ENCODE measurements at regions not wholly inside any gene's neighbourhood (a gene's known extent, or its start where the extent isn't known, plus 50 kb on each side); places are given as distances from the start of the nearest gene placed in this dataset.

DNA sequence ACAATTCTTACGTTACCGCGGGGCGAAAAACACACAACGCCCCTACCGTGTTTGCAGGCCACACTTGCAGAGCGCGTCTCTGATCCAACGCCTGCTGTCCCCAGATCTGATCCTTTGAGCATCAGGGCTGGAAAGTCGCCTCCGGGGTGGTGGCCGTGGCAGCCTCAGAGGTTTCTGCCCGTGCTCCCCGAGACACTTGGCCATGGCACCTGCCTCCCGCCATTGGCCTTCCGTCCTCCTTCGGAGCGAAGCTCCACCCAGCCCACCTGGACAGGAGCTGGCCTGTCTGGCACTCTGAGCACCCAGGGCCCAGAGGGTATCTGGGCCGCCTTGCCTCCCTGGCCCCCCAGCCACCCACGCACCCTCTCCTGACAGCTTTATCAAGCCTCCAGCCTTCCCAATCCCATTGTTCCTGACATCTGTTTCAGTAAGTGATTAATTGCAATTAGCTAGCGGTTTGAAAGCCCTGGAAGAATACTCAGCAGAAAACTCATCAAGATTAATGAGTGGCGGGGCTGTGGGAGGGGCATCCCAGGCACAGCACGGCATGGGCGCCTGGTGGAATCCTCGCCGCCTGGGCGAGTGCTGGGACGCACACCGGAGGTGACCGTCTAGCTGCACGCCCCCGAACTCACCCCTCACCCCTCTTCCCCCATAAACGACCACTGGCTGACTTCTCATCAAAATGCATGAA, 181.5 kb upstream of the GSE1 start:
- intact Hi-C loops (cut with DNase I), result loop anchor here in 1 of 3 donors (10.0 kb wide), 1 partner anchor 173 kb away; no protein-coding TSS in a partner anchor
- TF ChIP-seq, protein P1, sequence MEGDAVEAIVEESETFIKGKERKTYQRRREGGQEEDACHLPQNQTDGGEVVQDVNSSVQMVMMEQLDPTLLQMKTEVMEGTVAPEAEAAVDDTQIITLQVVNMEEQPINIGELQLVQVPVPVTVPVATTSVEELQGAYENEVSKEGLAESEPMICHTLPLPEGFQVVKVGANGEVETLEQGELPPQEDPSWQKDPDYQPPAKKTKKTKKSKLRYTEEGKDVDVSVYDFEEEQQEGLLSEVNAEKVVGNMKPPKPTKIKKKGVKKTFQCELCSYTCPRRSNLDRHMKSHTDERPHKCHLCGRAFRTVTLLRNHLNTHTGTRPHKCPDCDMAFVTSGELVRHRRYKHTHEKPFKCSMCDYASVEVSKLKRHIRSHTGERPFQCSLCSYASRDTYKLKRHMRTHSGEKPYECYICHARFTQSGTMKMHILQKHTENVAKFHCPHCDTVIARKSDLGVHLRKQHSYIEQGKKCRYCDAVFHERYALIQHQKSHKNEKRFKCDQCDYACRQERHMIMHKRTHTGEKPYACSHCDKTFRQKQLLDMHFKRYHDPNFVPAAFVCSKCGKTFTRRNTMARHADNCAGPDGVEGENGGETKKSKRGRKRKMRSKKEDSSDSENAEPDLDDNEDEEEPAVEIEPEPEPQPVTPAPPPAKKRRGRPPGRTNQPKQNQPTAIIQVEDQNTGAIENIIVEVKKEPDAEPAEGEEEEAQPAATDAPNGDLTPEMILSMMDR (IDR thresholded peaks at IDR 0.05), result no peak
- DNase-seq (peak; percentile 4 to 57 (median 18)), FAIRE-seq (no peak), ATAC-seq (no peak)
- Histone ChIP-seq H3K27me3 (no peaks in the 10 kb centered on the region), H3K9me3 (no peaks in the 10 kb centered on the region), H3K4me1 (peaks cover 2 to 5% (median 2%) of the 10 kb centered on the region in 3 donors), H3K4me3 (no peak overlapping the region), H3K36me3 (no peaks in the 10 kb centered on the region), H3K27ac (no peak overlapping the region)
- 88 to 89% methylated on average over 33 of the region's 33 CpGs for whole genome bisulfite sequencing, 2 donors

DNA sequence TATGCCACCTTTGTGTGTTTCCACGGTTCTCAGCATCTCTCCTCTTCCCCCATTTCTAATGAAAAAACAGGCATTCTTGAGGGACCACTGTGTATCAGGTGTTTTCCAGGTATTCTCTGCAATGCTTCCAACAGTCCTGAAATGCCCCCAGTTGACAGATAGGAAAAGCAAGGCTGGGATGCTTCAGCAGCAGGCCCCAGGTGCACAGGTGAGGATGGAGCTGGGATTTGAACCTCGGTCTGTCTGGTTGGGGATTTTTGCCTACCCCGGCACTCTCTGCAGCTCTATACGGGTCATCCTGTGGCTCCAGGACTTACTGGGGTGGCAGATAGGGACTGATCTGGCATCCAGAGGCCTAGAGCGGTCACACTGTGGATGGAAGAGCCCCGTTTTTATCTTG, 180.5 kb upstream of the GSE1 start:
- WGBS, 2 donors, result 89 to 91% methylated on average over 6 of the region's 6 CpGs
- intact Hi-C loops (cut with DNase I), result loop anchor here in 1 of 3 donors (10.0 kb wide), 1 partner anchor 172 kb away; no protein-coding TSS in a partner anchor
- no peaks in the 10 kb centered on the region for H3K9me3 ChIP-seq
- ATAC-seq (no peak), FAIRE-seq (no peak), DNase-seq (peak in 2 of 6 donors; percentile 1 to 23)
- TF ChIP-seq, protein P1 (IDR thresholded peaks at IDR 0.05), result no peak
- no peaks in the 10 kb centered on the region for H3K27me3 ChIP-seq
- H3K36me3 ChIP-seq, result no peaks in the 10 kb centered on the region
- H3K4me1 ChIP-seq, result peaks cover 9 to 10% (median 9%) of the 10 kb centered on the region in 3 donors
- no peak overlapping the region for H3K27ac ChIP-seq
- H3K4me3 ChIP-seq, result no peak overlapping the region

DNA sequence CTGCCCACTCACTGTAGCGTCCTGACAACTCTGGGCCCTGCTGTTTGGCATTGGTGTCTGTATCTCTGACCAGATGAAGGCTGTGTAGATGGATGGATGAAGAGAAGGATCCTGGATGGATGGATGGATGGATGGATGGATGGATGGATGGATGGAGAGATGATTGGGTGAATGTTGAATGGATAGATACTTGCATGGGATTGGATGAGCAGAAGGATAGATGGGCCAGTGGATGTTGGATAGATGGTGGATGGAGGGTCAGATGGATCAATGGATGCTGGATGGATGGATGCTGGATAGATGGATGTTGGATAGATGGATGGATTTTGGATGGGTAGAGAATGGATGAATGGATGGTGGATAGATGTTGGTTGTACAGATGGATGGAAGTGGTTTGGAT, 179.6 kb upstream of the GSE1 start:
- H3K4me1 ChIP-seq, result peaks cover 11 to 12% (median 11%) of the 10 kb centered on the region in 3 donors
- TF ChIP-seq, protein P1 (IDR thresholded peaks at IDR 0.05), result no peak
- no peaks in the 10 kb centered on the region for H3K27me3 ChIP-seq
- FAIRE-seq (no peak), ATAC-seq (no peak), DNase-seq (no peak)
- H3K9me3 ChIP-seq, result no peaks in the 10 kb centered on the region
- intact Hi-C loops (cut with DNase I), result loop anchor here in 1 of 3 donors (10.0 kb wide), 1 partner anchor 171 kb away; no protein-coding TSS in a partner anchor
- no peak overlapping the region for H3K27ac ChIP-seq
- H3K36me3 ChIP-seq, result no peaks in the 10 kb centered on the region
- no peak overlapping the region for H3K4me3 ChIP-seq
- WGBS, 2 donors, result 92 to 96% methylated on average over 1 of the region's 1 CpG

DNA sequence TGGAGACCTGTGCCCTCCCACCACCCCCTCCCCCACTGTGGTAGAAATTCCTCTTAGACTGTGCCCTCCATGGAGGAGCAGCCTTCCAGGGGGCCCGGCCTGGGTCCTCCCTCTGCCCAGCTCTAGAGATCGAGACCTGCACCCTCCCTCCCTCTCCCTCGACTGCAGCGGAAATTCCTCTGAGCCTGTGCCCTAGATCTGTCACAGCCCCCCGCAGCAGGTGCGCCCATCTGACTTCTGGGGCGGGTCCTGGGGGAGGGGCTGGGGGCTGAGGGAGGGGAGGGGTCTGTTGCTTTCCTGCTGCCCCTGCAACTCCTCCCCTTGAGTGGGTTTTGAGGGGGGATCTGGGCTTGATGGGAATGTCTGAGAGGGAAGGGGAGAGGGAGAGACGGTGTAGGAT, 177.8 kb upstream of the GSE1 start:
- TF ChIP-seq, protein P1 (IDR thresholded peaks at IDR 0.05), result no peak
- ATAC-seq (no peak), FAIRE-seq (no peak), DNase-seq (peak in 2 of 6 donors; percentile 33)
- Histone ChIP-seq H3K4me1 (peaks cover 11 to 12% (median 11%) of the 10 kb centered on the region in 3 donors), H3K4me3 (no peak overlapping the region), H3K27ac (no peak overlapping the region), H3K9me3 (no peaks in the 10 kb centered on the region), H3K27me3 (no peaks in the 10 kb centered on the region), H3K36me3 (no peaks in the 10 kb centered on the region)
- intact Hi-C loops (cut with DNase I), result loop anchor here in 1 of 3 donors (10.0 kb wide), 1 partner anchor 170 kb away; no protein-coding TSS in a partner anchor
- 88 to 97% methylated on average over 7 to 8 of the region's 8 CpGs for WGBS, 2 donors

DNA sequence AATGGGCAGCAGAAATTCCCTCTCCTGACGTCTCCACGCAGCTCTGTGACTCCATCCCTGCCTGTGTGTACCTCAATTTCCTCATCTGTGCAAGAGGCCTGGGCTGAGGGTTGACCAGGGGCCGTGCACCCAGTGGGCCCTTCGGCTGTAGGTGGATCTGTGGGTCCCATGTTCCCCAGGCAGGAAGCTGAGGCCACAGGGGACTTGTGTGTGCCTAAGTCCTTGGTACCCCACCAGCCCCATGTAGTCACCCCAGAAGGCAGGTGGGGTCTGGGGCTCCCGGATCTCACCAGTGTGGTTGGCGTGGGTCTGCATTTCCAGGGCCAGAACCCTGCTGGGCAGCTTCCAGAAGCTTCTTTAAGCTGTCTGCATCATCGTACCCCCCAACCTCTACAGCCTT, 177.4 kb upstream of the GSE1 start:
- H3K27ac ChIP-seq, result peak overlapping the region in 1 of 4 donors; percentile 80
- TF ChIP-seq, protein P1 (IDR thresholded peaks at IDR 0.05), result no peak
- no peak for FAIRE-seq

More for the DNA sequence above, 177.4 kb upstream of the GSE1 start:
- intact Hi-C loops (cut with DNase I), result loop anchor here in 1 of 3 donors (10.0 kb wide), 1 partner anchor 169 kb away; no protein-coding TSS in a partner anchor
- ATAC-seq (no peak), DNase-seq (peak in 2 of 6 donors; percentile 23 to 54)
- Histone ChIP-seq H3K9me3 (no peaks in the 10 kb centered on the region), H3K4me1 (peaks cover 11 to 12% (median 11%) of the 10 kb centered on the region in 3 donors), H3K27me3 (no peaks in the 10 kb centered on the region), H3K36me3 (no peaks in the 10 kb centered on the region), H3K4me3 (no peak overlapping the region)
- WGBS, 2 donors, result 87 to 89% methylated on average over 7 of the region's 7 CpGs

All from pancreas (tissue), 10 donors.